Epithelial cell of esophagus (primary cell): ENCODE measurements at regions not wholly inside any gene's neighbourhood (a gene's known extent, or its start where the extent isn't known, plus 50 kb on each side); places are given as distances from the start of the nearest gene placed in this dataset.

Source experiments
- DNase-seq: peaks from one replicate; pipeline ENCODE4 v3.0.0; 2010; ENCODE audit warnings: low read depth
- H3K4me3 ChIP-seq: 2 replicates; pipeline ENCODE4 v1.5.1; 2011; ENCODE audit warnings: mild to moderate bottlenecking, low read length, control low read depth
- CTCF ChIP-seq: IDR thresholded peaks from 2 replicates; pipeline ENCODE4 v1.5.1; 2011; ENCODE audit warnings: low read depth, mild to moderate bottlenecking, low read length, control low read depth, inconsistent platforms; ENCODE audit not compliant: insufficient read depth; ENCODE audit errors: missing control alignments

- no peak overlapping the region for H3K4me3 ChIP-seq
- TF ChIP-seq CTCF: peak; percentile 58
- DNase-seq: peak; percentile 86
These were observed 124.8 kb downstream of the C12orf75 start for GRCh38 chr12:105455261-105455660.

GRCh38 chr12:105457026-105457425 lies 126.5 kb downstream of the C12orf75 start:
- no peak for DNase-seq
- TF ChIP-seq CTCF: no peak
- H3K4me3 ChIP-seq: no peak overlapping the region

- no peak overlapping the region for H3K4me3 ChIP-seq
- TF ChIP-seq CTCF: no peak
- no peak for DNase-seq
These were observed 129.4 kb downstream of the C12orf75 start for GRCh38 chr12:105459760-105460330.

- no peak for DNase-seq
- no peak for TF ChIP-seq CTCF
- no peak overlapping the region for H3K4me3 ChIP-seq
These were observed 130.9 kb downstream of the C12orf75 start for GRCh38 chr12:105461271-105461943.

GRCh38 chr12:105461944-105462762 lies 131.7 kb downstream of the C12orf75 start:
- DNase-seq: no peak
- H3K4me3 ChIP-seq: no peak overlapping the region
- TF ChIP-seq CTCF: no peak

GRCh38 chr12:105462831-105463230 lies 132.3 kb downstream of the C12orf75 start:
- no peak for TF ChIP-seq CTCF
- DNase-seq: peak; percentile 79
- H3K4me3 ChIP-seq: no peak overlapping the region
